SHP77 treated with DMSO at 0.1 percent for 48 hours (cell line): ENCODE measurements at regions not wholly inside any gene's neighbourhood (a gene's known extent, or its start where the extent isn't known, plus 50 kb on each side); places are given as distances from the start of the nearest gene placed in this dataset.
"Not testable (repeated sequence)": the region's sequence is repeated elsewhere in the genome, so short reads cannot be mapped to it uniquely, and the experiment has no call there.

Experiments
- DNase-seq: peaks from one replicate; lab custom pipeline; 2025; lab: John Stamatoyannopoulos, UW

DNA sequence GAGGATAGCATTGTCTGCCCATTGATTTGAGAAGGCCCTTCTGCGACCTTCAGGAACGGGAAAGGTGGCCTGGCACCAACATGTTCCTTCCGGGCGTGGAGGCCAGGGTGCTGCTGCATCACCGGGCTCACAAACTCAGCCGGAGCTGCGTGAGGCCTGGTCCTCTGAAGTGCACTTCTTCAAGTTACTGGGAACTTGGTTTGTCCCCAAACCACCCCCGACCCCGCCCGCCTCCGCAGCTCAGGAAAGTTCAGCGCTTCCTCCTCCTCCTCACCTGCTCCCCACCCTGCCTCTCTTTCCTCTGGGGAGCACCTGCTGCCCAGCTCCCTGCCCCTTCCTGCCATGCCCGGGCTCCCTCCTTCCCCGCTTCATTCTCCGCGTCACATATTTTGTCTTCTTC, 116.0 kb upstream of the LRPAP1 start:
- DNase-seq, result no peak

DNA sequence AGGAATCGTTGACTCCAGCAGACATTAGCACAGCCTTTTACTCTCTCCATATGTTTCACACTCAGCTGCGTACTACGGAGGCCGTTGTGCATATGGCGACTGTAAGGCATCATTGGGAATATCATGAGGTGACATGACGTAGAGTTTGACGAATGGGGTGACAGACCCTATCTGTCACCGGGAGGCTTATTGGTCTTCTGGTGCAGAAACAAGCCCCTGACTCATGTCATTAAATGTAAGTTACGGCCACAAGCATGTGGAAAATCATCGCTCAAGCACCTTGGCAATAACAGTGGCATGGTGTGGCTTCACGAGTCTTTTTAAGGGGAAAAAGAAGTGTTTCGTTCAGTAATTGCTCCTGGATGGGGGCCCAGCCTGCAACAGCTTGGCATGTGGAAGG, 115.2 kb upstream of the LRPAP1 start:
- no peak for DNase-seq

DNA sequence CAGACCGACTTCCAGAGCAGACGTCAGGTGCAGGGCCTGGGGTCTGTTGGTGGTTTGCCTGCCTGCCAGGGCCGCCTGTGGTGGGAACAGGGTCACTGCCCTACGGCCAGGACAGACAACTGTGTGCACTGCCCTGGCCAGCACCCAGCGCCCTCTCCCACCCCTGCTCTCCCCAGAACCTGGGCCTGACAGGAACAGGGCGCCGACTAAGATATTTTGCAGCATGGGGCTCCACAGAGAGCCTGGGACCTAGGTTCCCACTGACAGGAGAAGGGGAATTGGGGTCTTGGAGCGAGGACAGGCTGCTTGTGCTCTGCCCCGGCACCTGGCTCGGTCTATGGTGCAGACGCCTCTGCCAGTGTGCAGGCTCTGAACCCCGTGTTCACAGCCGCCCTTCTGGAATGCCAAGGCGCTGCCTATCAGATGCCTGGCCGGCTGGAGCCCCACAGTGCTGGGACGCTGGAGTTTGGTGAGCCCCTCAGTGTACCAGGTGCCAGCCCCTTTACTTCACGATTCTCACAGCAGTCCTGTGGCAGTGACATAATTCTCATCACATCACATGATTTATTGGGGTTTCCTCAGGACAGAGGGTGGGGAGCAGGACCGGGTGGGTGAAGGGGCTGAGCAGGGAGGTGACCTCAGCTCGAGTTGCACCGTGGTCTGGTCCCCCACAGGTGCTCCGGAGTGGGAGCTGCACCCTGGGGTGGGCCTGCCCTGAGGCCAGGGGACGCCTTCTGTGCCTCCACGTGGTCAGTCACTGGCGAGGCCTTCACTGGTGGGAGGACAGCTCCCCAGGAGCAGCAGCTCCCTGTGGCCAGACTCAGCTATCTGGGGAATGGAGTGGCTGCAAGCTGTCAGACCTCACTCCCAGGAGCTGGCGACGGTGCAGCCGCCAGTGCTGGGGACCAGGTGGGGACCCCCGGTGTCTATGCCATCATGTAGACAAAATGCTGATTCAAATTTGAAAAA, 113.8 kb upstream of the LRPAP1 start:
- DNase-seq, result no peak

DNA sequence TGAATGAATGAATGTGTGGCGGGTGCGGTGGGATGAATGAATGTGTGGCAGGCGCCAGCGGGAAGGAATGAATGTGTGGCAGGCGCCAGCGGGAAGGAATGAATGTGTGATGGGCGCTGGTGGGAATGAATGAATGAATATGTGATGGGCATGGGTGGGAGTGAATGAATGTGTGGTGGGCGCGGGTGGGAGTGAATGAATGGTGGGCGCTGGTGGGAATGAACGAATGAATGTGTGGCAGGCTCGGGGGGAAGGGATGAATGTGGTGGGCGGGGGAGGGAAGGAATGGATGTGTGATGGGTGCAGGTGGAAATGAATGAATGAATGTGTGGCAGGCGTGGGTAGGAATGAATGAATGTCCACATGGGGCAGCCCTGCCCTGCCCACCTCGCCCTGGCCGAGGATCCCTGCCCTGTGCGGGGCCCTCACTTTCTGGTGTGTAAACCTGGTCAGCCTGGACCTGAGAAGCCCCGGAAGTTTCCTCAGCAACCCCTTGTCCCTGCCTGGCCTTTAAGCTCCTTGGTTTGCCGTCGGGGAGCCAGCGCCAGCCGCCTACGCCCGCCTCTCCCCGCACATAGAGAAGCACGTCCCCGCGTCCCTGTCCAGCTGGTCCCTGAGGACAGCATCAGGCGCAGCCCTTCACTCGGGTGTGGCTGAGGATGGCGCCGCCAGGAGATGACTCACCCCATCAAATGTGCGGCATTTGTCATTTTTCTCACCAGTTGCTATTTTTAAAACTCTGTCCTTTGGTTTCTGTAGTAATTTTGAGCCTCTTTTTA, 112.8 kb upstream of the LRPAP1 start:
- no peak for DNase-seq

DNA sequence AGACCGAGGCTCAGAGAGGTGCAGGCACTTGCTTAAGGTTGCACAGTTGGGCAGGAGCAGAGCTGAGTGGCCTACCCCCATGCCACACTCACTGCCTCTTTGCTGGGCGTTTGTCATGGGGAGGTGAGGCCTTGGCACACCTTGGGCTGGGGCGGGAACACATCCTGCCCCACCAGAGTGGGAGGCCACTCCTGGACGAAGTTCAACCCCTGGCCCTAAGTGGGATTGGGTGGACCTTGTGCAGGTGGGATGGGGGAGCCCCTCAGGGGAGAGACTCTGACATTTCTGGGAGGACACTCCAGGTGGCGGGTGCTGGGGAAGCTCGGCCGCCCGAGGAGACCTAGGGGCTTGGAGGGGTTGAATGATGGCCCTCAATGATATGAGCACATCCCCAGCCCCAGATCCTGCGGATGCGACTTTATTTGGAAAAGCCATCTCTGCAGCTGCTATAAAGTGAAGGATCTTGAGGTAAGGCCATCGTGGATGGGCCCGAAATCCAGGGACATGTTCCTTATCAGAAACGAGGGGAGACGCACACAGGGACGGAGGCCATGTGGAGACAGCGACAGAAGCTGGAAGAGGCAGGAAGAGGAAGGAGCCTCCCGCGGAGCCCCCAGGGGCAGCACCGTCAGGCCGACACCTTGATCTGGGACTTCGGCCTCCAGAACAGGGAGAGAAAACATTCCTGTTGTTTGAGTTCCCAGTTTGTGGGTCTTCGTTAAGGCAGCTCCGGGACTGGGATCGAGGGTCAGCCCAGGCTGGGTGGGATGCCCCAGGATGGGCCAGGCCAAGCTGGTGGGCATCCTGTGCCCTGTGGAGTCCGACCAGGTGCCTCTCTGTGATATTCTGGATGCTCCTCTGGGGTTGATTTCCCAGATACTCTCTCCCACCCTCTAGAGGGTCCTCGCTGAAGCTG, 111.6 kb upstream of the LRPAP1 start:
- no peak for DNase-seq

DNA sequence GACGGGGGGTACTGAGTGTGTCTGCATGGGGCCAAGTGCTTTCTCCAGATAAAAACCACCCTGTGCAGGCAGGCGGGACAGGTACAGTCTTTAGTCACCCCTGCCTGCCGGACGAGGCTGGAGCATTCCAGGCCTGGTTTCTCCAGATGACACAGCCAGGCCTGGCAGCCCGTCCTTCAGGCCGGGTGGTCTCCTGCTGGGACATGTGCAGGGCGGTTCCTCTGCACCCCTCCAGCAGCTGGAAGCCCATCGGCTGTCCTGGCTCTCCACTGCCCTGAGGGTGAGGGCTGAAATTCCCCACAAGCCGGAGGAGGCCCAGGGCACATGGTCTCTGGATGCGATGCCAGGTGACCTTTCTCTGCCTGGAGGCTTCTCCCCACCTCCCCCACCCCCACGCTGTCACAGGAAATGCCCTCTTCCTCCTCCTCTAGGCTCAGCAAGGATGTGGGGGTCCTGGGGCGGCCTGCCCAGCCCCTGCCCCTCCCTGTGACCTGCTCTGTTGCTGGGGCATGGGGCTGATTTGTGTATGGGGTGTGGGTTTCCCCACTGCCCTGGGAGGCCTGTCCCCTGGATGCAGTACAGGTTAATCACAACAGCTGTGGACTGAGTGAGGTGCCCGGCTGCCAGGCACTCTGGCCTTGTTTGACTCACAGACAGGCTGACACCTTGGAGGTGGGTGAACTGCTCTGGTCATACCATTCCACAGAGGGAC, 110.7 kb upstream of the LRPAP1 start:
- DNase-seq, result no peak

DNA sequence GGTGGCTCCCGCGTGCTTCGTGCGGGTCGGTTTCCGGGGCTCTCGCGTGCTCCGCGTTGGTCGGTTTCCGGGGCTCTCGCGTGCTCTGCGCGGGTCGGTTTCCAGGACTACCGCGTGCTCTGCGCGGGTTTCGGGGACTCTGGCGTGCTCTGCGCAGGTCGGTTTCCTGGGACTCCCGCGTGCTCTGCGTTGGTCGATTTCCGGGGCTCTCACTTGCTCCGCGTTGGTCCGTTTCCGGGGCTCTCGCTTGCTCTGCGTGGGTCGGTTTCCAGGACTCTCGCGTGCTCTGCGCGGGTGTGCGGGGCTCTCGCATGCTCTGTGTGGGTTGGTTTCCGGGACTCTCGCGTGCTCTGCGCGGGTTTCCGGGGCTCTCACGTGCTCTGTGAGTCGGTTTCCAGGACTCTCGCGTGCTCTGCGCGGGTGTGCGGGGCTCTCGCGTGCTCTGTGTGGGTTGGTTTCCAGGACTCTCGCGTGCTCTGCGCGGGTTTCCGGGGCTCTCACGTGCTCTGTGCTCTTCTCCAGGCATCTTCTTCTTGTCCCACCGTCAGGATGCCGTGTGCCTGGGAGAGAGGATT, 109.9 kb upstream of the LRPAP1 start:
- DNase-seq, result no peak

DNA sequence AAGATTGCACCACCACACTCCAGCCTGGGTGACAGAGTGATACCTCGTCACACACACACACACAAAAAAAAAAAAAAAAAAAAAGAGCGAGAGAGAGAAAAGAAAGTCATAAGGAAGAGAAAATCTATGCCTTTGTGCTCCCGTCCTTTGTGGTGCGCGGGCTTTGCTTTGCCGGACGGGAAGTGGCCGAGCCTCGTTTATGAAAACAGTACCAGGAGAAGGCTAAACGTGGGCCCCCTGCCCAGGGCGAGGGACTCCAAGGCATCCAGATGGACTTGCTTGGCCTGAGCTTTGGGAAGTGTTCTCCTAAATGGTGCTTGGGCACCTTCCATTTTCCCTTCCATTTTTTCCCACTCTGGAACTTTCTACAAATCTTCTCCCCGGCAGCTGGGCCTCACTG, 109.3 kb upstream of the LRPAP1 start:
- DNase-seq, result no peak

DNA sequence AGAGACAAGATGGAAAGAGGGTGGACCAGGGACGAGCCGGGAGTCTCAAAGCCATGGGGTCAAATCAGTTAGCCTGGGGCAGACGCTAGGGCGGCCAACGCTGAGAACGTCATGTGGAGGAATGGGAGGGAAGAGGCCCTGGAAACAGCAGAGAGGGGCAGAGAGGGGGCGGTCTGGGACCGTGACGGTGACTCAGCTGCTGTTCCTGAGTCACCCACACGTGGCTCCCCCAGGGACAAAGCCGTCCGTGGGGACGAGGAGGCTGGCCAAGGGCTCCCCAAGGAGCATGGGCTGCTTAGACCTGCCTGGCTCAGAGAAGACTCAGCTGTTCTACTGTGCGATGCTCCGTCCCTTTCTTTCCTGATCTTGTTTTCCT, 108.4 kb upstream of the LRPAP1 start:
- DNase-seq, result no peak

DNA sequence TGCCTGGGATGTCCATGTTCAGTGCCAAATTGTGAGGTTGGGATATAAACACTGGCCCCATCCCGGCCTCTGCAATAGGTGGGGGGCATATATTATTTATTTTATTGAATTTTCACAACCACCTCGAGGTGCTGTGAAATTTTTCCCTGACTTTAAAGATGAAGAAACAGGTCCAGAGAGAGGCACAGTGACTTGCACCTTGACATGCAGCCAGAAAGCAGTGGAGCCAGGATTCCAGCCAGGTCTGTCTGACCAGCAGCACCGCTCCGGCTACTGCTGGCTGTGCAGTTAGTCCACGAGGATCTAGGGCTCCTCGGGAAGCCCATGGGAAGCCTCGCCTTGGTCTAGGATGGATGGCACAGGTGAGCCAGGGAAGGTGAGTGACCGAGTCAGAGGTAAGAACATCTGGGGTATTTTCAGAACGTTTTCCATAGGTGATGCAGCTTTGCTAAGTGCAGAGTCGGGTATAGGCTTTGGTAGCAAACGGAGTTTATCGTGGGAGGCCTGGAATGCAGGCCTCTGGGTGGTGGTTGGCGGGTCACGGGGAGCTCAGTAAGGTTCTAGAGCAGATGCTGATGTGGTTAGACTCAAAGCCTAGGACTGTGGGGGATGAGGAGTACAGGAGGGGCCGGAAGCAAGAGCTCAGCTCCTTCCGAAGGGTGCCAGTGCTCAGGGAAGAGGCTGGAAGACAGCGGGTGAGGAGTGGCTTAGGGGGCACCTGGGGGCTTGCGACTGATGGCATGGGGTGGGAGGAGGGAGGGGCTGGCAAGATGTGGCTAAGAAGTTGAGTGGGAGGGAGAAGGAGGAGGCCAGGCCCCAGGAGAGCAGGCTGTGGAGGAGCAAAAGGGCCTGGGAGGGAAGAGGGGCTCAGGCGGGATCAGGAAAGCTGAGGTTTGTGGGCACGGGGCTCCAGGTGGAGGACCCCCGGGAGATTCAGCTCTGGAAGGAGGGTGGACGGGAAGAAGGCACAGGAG, 107.7 kb upstream of the LRPAP1 start:
- no peak for DNase-seq

DNA sequence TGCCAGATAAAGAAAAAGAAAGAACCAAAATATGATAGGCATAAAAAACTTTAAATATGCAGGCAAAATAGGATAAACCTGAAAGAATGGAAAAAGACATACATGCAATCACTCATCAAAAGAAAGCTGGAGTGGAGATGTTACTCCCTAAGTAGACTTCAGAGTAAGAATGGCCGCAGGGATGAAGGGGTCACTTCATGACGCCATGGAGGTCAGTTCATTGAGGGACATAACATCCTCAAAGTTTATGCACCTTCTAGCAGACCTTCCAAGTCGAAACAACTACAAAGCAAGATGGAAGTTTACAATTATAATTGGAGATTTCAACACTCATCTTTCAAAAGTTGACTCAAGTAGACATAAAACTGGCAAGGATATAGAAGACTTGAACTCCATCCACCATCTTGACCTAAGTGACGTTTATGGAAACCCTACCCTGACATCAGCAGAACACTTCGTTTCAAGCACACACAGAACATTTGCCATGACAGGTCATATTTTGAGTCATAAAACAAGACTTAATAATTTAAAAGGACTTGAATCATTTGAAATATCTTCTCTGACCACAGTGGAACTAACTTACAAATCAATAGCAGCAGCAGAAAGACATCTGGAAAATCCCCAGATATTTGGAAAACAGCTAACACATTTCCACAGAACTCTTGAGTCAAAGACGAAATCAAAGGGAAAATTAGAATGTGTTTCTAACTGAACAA, 106.0 kb upstream of the LRPAP1 start:
- DNase-seq, result no peak

DNA sequence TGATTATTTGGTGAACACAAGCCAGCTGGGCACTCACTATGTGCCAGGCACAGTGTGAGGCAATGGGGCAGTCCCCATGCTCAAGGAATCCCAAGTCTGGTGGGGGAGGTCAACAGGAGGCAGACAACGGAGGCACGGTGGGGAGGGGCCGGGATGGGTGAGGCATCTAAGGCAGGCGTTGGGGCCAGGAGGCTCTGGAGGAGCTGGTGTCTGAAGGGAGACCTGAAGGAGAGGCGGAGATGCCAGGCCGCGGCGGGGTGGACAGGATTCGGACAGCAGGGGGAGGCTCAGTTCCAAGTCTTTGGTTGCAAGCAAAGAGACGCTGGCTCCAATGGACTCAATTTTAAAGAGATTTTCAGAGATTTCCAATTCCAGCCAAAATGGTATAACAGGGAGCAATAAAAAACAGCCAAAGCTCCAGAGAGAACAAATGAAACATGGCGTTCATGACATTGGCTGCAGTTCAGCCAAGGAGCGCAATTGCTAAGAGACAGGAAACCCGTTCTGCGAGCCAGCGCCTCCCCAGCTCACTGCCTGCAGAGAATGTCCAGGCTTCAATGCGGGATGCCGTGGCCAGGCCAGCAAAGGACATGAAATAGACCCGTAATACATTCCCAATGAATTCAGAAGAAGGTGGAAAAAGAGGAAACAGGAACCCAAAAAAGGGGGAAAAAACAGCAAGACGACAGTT, 105.2 kb upstream of the LRPAP1 start:
- no peak for DNase-seq

DNA sequence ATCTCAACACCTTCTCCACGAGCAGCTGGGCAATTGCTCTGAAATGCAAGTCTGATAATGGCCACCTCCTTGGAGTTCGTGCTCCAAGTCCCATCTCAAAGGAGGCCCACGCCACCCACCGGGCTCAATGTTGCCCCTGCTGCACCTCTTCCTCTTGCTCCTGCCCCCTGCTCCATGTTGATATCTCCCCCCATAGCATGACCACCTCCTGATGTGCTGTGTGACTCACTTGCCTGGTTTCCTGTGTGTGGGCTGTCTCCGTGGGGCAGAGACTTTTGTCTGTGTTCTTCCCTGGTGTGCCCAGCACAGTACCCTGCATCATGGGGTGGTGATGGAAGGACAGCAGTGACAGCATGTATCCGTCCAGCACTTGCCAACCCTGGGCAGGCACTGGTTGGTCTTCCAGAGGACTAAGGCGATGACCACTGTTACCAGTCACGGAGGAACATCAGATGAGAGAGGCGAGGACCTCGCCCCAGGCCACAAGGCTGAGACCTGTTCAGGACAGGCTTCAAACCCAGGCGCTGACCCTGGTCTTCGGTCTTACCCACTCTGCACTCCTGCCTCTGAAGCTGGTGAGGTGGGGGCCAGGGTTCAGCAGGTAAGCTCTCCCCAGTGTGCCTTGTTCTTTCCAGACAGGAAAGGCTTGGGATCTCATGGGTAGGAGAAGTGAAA, 104.6 kb upstream of the LRPAP1 start:
- no peak for DNase-seq

DNA sequence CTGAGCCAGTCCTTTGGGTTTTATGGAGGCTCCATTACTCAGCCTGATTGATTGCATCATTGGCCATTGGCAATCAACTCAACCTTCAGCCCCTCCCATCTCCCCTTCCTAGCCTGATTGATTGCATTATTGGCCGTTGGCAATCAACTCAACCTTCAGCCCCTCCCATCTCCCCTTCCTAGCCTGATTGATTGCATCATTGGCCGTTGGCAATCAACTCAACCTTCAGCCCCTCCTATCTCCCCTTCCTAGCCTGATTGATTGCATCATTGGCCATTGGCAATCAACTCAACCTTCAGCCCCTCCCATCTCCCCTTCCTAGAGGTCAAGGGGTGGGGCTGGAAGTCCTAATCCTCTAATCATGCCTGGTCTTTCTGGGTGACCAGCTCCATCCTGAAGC, 103.8 kb upstream of the LRPAP1 start:
- DNase-seq, result not testable (repeated sequence)

DNA sequence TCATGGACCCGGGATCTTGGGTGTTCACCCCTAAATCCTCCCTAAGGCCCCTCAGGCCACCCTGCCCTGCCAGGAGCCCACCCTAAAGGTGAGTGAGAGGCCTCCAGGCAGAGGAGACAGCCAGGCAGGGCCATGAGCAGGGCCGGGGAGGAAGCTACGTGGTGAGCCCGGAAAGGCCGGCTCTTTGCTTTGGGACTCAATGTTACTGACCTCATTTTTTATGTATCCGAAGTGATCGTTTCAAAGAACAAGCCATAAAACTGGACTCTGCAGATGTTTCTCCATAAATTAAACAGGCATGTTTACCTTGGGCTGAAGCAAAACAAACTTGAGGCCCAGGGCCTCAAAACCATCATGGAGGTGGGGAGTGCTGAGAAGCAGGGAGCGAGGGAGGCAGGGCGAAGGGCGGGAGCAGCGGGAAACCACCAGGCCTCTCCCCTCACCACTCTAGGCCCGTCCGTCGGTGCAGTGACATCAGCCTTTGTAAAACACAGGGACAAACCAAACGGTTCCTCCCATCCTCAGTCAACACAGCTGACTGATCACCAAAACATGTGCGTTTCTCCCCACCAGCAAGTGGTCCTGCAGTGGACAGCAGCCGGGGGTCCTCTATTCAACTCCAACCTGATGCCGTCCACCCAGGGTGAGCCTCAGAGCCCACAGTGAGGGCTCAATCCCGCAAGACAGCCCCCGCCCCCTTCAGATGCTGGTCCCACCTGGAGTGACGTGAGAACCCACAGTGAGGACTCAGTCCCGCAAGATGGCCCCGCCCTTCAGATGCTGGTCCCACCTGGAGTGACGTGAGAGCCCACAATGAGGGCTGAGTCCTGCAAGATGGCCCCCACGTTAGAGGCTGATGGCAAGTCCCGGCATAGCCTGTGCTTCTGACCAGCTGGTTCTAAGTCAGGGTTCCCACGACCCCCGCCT, 102.9 kb upstream of the LRPAP1 start:
- no peak for DNase-seq

DNA sequence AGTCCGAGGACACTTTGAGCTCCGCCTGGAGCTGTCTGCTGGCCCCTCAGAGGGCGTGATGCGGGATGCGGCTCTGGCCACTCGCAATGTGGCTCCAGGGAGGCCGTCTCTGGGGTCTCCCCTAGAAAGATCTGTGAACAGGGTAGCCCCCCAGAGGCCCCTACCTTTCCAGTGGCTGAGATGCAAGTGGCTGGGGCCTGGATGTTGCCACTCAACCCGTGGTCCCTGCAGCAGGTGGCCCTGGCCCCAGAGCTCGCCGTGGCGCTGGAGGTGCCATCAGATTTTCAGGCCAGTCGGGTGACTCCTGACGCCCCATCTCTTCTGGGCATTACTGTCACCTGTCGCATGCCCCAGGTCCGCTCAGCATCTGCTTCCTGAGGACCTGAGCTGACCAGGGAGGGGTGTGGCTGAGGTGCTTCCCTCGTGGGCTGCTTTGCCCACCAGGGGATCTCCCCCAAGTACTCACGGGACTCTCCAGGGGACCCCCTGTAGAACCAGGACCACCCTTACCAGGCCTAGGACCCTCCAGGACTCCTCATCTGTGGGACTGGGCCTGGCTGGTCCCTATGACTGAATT, 102.1 kb upstream of the LRPAP1 start:
- no peak for DNase-seq

DNA sequence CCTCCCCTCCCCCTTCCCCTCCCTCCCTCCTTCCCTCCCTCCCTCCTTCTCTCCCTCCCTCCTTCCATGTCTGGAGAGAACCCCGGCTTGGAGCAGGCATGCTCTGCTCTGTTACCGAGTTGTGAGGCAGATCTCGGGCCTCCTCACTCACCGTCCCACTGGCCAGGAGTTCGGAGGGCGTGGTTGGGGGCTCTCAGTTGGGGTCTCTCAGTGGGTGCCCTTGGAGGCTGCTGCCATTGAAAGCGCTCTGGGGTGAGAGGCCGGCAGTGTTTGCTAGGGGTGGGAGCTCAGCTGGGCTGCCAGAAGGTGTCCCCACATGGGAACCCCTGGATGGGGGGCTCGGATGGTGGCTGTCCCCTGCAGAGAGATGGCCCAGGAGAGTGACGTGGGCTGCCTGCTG, 101.1 kb upstream of the LRPAP1 start:
- DNase-seq, result not testable (repeated sequence)
